ENCODE measurements at regions not wholly inside any gene's neighbourhood (a gene's known extent, or its start where the extent isn't known, plus 50 kb on each side); places are given as distances from the start of the nearest gene placed in this dataset.

GRCh38 chr15:37824717-37825382, 109.6 kb upstream of the TMCO5A start:
- TF ChIP-seq NPAS2 (CRISPR knock-in tag; IDR thresholded peaks at IDR 0.05; ENCODE audit: borderline replicate concordance) (no peak), CBX8 (IDR thresholded peaks at IDR 0.05) (no peak), FOSL2 (IDR thresholded peaks at IDR 0.05) (no peak), FOSL2 (CRISPR knock-in tag; IDR thresholded peaks at IDR 0.05) (no peak)
- peak; percentile 94 to 99 for ATAC-seq
- no peak for FAIRE-seq
- Histone ChIP-seq H3K4me2 (no peak overlapping the region), H3K4me3 (no peak overlapping the region), H3K9me3 (no peaks in the 10 kb centered on the region), H3K4me1 (peaks cover 5% of the 10 kb centered on the region; the same call in 1 of the 3 replicates), H3K27ac (no peak overlapping the region)
- POLR2A ChIA-PET: no interaction called here
- CTCF ChIA-PET: interaction anchor here (0.7 to 1.2 kb wide), 3 partner anchors 26 to 77 kb away, joined by 3 to 4 read pairs (median 4); no protein-coding TSS in a partner anchor
- 30% methylated on average over 6 of the region's 6 CpGs for WGBS (ENCODE audit: missing lambda C conversion rate)
- DNase-seq (ENCODE audit: low read depth in 1 of 2, low spot score in 1 of 2): peak; percentile 15 to 60

GRCh38 chr15:37837276-37837675, 97.2 kb upstream of the TMCO5A start:
- CTCF ChIA-PET: no interaction called here
- WGBS (ENCODE audit: missing lambda C conversion rate): 24% methylated on average over 3 of the region's 3 CpGs
- FAIRE-seq (no peak), DNase-seq (ENCODE audit: low read depth in 1 of 2, low spot score in 1 of 2) (no peak), ATAC-seq (no peak)
- no peak overlapping the region for H3K4me2 ChIP-seq
- no peaks in the 10 kb centered on the region for H3K4me1 ChIP-seq
- no peak overlapping the region for H3K4me3 ChIP-seq
- no peaks in the 10 kb centered on the region for H3K9me3 ChIP-seq
- TF ChIP-seq NFE2L2 (conservative IDR thresholded peaks at IDR 0.05; ENCODE audit: low read length) (no peak), HMGXB4 (CRISPR knock-in tag; IDR thresholded peaks at IDR 0.05; ENCODE audit: borderline replicate concordance) (no peak), JUNB (IDR thresholded peaks at IDR 0.05) (no peak), CBX8 (IDR thresholded peaks at IDR 0.05) (no peak), CEBPB (IDR thresholded peaks at IDR 0.05) (no peak), EHMT2 (IDR thresholded peaks at IDR 0.05; ENCODE audit: low read depth) (no peak), HOXB13 (CRISPR knock-in tag; IDR thresholded peaks at IDR 0.05; ENCODE audit: low read depth) (no peak), MAX (IDR thresholded peaks at IDR 0.05) (no peak), GATA3 (IDR thresholded peaks at IDR 0.05; ENCODE audit: borderline replicate concordance) (no peak), KDM5A (IDR thresholded peaks at IDR 0.05) (no peak), POLR2AphosphoS2 (conservative IDR thresholded peaks at IDR 0.05; ENCODE audit: low read length) (no peak), ZFP36 (IDR thresholded peaks at IDR 0.05; ENCODE audit: borderline replicate concordance, partially characterized antibody) (no peak), FOSB (CRISPR knock-in tag; IDR thresholded peaks at IDR 0.05) (no peak), RAD21 (conservative IDR thresholded peaks at IDR 0.05 in 1 of 2, IDR thresholded peaks at IDR 0.05 in 1 of 2) (no peak), ATOH8 (CRISPR knock-in tag; IDR thresholded peaks at IDR 0.05; ENCODE audit: low read depth) (no peak), EP300 (IDR thresholded peaks at IDR 0.05) (no peak), HES2 (IDR thresholded peaks at IDR 0.05) (no peak), MAFK (IDR thresholded peaks at IDR 0.05; ENCODE audit: partially characterized antibody) (no peak)
- POLR2A ChIA-PET: no interaction called here
- H3K27ac ChIP-seq: no peak overlapping the region

GRCh38 chr15:37847776-37848175, 86.7 kb upstream of the TMCO5A start:
- Histone ChIP-seq H3K27ac (no peak overlapping the region), H3K4me3 (no peak overlapping the region), H3K4me2 (no peak overlapping the region), H3K9me3 (no peaks in the 10 kb centered on the region), H3K4me1 (no peaks in the 10 kb centered on the region)
- DNase-seq (ENCODE audit: low read depth in 1 of 2, low spot score in 1 of 2): no peak
- ATAC-seq: no peak
- FAIRE-seq: no peak
- TF ChIP-seq EHMT2 (IDR thresholded peaks at IDR 0.05; ENCODE audit: low read depth): no peak
- no peak for TF ChIP-seq EP300 (IDR thresholded peaks at IDR 0.05)
- no peak for TF ChIP-seq JUNB (IDR thresholded peaks at IDR 0.05)
- no peak for TF ChIP-seq MAZ (IDR thresholded peaks at IDR 0.05; ENCODE audit: borderline replicate concordance, low read depth, low read length)
- 32% methylated on average over 3 of the region's 3 CpGs for WGBS (ENCODE audit: missing lambda C conversion rate)
- CTCF ChIA-PET: no interaction called here
- POLR2A ChIA-PET: no interaction called here

Measured in A549 (cell line).